ENCODE measurements at regions not wholly inside any gene's neighbourhood (a gene's known extent, or its start where the extent isn't known, plus 50 kb on each side); places are given as distances from the start of the nearest gene placed in this dataset.
"Not testable (repeated sequence)": the region's sequence is repeated elsewhere in the genome, so short reads cannot be mapped to it uniquely, and the experiment has no call there.

DNA sequence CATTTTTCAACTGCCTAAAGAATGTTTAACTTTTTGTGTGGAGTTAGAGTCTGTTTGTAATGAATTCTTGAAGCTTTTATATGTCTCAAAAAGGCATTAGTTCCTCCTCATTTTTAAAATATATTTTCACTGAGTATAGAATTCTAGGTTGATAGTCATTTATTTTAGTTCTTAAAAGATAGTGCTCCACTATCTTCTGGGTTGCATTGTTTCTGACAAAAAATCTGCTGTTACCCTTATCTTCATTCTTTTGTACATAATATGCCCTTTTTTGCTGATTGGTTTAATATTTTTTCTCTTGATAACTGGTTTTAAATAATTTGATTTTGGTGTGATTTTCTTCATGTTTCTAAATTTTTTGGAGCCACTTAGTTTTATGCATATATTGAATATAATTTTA is 754.7 kb upstream of the GYPC start:
- DNase-seq, result no peak

DNA sequence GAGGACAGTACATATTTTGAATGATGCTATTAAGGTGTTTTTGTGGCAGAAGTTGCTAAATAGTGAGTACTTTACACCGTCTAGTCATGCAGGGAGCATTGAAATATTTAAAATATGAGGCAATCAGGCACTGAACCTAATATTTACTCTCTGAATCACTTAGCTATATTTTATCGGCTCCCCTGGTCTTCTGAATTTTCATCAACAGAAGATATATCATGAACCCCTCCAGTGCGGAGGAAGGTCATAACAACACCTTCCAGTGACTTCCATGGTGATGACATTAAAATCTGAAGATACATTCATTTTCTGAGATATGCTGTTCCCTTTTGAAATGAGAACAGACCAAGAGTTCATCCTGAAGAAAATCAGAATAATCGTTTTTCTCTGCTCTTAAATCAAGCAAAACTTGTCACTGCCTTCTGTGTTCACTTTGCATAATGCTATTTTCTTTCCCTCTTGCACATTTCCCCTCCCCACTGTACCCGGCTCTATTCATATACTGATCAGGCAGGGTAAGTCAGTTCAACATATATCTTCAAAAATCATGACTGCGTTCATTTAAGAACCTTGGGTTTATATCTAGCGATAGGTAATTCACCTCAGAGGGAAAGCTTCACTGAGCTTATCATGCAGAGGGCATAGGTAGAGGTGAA is 729.9 kb upstream of the GYPC start:
- no peak for DNase-seq

DNA sequence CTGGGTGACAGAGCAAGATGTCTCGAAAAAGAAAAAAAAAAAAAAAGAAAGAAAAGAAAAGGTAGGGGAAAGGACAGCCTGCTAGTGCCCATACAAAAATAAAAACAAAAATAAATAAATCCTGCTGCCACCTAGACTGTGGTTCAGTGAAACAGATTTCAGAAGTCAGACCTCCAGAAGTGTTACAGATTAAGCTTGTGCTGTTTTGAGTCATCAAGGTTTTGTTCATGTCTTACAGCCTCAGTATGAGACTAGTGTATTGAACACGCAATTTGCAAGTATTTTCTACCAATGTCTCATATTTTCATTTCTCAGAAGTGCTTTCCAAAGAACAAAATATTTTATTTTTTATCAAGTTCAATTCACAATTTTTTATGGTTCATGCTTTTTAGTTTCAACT is 720.4 kb upstream of the GYPC start:
- DNase-seq, result no peak

DNA sequence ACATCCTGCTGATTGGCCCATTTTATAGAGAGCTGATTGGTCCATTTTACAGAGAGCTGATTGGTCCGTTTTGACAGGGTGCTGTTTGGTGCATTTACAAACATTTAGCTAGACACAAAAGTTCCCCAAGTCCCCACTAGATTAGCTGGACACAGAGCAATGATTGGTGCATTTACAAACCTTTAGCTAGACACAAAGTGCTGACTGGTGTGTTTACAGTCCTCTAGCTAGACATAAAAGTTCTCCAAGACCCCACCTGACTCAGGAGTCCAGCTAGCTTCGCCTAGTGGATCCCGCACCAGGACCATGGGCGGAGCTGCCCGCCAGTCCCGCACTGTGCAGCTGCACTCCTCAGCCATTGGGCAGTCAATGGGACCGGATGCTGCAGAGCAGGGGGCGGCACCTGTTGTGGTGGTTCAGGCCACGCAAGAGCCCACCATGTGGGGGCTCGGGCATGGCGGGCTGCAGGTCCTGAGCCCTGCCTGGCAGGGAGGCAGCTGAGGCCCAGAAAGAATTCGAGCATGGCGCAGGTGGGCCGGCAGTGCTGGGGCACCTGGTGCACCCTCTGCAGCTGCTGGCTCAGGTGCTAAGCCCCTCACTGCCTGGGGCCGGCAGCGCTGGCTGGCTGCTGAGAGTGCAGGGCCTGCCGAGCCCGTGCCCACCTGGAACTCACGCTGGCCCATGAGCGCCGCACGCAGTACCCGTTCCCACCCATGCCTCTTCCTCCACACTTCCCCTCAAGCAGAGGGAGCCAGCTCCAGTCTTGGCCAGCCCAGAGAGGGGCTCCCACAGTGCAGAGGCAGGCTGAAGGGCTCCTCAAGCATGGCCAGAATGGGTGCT is 713.2 kb upstream of the GYPC start:
- no peak for DNase-seq

DNA sequence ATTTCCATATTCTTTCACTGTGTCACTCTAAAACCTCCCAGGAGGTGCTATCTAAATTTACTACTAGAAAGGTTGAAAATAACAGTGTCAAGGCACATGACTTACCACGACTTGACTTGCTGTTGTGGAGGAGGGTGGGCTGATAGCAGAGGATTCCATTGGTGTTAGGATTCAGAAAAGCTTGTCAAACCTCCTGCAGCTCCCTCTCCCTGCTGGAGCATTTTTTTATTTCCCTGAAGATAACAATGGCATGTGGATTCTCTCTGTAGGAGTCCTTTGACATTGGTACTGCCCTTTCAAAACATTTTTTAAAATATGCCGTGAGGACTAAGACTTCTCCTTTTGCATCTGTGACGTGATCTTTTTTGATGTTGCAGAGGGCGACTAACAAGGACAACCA is 696.9 kb upstream of the GYPC start:
- no peak for DNase-seq

DNA sequence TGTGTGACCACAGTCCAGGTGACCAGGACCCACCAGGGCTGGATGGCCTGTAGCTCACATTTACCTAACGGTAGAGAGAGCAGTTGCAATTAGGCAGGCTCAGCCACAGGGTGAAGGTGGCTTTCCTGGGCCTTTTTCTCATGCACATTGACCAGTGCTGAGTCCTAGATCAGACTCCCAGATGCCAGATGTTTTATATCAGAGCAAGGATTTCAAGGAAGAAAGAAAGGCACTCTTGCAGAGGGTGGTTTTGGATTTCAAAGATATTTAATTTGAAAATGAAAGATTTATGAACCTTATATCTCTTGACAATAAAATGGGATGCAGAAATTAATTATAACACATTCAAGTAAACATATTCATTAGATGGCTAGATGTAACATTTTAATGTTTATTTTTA is 694.2 kb upstream of the GYPC start:
- DNase-seq, result no peak

DNA sequence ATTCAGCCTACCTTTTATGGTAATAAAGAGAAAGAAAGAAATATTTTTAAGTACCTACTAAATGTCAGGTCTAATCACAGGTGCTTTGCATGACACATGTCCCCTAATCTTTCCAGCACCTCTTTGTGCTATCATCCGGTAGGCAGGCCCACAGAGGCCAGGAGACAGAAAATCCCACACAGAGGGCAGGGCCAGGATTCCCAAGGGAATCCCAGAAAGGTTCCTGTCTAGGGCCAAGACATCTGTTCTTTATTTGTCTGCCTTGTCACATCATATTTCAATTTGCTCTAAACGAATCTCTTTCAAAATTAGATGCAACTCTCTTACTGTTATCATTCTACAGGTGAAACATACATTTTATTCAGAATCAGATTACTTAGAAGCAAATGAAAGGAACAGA is 676.1 kb upstream of the GYPC start:
- DNase-seq, result no peak

DNA sequence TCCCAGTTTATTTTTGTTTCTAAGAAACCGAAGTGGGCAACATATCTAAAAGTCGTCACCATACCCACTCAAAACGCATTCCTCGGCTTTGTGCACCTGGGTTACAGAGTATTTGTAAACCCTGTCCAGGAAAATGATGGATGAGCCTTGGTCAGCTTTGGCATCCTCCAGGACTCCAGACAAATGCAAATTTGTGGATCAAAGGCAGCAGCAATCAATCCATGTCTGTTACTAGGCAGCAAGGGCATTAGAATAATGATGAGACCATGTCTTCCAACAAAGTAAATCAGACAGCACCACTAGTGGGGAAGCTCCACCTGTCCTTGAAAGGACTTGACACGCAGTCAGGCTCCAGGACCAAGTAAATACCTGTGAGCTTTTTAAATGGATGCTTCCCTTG is 672.6 kb upstream of the GYPC start:
- no peak for DNase-seq

DNA sequence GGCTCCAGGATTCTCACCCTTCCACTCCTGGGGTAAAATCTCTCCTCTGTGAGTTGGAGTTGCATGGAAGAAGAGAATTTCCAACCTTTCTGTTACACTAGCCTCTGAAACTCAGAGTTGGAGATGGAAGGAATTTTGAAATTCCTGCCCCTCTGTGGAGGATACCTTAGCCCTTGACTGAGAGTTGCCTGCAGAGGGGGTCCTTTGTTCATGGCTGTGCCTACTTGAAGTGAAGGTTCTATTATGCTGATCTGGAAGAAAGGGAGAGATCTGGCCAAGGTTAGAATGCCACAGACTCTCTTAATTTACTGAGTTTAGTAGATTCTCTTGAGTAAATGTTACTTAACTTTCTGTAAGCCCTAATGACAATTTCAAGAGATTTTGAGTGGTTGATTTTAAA is 626.6 kb upstream of the GYPC start:
- no peak for DNase-seq

DNA sequence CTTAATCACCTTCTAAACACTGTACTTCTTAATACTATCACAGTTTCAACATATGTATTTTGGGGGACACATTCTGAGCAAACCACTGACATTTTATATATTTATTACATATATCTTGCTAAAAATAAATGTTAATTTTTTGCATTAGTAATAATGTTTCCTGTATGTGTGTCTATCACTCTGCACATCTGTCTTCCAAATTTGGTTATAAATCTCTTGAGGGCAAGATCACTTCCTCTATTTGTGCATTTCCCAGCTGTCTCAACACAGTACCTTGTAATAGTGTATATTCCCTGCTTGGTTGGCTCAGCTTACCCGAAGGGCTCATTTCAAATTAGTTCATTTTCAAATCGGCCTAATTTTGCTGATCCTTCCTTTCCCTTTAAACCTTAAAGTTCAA is 617.1 kb upstream of the GYPC start:
- DNase-seq, result no peak

DNA sequence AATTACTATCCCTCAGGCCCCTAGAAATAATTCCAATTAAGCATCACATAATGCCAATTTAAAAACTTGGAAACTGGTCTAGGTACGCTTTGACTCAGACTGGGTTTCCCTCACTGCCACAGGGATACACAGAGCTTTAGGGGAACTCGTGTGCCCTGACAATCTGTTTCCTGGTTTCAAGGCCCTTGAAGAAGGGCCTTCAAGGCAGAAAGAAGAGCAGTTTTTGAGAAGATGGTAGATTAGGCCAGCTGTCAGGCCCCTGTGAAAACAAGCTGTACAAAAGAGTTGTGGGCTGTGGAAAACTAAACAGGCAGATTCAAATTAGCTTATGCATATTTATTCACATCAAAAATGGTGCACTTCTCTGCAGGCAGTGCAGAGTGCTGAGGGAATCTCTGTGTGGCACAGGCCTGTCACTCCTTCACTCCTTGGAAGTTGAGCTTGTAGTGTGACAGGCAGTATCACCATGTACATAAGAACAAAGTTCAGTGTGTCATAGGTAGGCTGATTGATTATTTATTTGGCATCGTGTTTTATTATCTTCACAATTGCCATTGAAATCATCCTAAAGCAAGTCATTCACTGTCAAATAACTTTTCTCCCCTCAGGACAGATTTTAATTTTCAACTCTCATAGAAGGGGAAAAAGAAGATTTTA is 614.4 kb upstream of the GYPC start:
- DNase-seq, result no peak

DNA sequence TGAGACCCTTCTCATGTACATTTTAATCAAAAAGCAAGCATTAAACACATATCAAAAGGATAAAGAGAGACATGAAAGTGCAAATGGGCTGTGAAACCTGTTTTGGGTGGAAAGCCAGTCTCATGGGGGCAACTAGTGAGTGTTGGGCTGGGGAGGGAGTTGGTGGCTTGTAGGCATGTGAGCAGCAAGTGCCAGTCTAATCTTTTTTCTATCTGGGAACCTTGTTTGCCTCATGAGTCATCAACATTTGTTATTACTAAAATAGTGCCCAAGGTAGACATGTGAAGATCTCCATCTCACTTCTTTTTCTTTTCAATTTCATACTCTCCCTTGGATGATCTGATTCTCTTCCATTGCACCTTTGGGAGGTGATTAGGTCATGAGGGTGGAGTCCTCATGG is 613.9 kb upstream of the GYPC start:
- no peak for DNase-seq

DNA sequence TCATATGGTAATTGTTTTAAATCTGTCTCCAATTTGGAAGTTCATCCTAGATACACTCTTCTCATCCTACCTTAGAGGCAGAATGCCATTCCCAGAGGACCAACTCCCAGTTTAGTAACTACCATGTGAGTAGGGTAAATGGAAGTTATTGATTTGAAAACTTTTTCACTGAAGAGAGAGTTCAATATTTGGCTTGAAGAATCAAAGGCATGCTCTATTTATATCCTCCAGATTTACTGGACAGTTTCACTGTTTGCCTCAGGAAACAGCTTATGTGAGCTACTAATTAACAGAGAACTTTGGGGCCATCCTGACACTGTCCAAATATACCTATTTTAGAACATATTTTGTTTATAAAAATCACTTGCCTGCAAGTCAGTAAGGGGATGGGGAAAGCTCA is 607.2 kb upstream of the GYPC start:
- DNase-seq, result no peak

DNA sequence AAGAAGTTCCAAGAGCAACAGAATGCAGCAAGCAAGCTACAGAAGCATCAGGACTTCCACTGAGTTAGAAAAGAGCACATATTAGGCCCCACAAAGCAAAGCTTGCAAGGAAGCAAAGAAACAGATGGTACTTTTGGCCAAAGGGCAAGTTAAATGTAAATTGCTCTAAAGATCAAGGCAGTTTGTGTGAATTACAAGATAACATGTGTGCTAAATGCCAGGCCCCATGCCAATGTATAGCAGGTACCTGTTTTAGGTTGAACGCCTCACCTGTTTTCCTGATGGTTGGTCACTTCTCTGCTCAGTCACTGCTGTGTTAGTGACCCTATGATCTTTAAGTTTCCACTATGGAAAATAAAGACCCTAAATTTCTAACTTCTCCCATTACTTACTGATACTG is 606.5 kb upstream of the GYPC start:
- DNase-seq, result no peak

DNA sequence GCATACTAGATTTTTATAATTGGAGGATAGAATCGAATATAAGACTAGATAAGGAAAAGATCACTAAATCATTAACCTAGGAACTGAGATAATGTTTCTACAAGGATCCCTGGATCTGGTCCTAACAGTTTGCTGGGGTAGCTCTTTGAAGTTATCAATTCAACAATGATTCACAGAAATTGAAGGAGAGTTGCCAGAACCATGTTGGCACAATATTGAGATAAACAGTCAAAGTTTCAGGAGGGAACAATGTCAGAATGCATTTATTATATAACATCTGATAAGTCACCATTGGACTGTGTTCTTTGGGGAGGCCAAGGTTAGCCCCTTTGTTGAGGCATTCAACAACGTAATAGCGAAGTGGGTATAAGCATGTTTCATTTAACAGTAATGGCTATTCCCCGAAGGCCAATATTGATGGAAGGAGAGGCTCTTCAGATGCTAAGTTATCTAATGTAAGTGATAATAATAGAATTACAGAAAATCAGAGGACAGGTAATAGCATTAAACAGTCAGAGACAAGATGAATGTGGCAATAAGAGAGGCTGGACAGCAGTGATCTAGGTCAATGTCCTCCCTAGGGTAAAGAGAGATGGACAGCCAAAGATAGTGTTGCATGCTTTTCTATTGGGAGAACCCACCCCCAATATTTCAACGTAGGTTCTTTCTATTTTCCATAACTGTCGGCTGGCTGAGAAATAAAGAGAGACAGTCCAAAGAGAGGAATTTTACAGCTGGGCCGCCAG is 604.8 kb upstream of the GYPC start:
- no peak for DNase-seq

DNA sequence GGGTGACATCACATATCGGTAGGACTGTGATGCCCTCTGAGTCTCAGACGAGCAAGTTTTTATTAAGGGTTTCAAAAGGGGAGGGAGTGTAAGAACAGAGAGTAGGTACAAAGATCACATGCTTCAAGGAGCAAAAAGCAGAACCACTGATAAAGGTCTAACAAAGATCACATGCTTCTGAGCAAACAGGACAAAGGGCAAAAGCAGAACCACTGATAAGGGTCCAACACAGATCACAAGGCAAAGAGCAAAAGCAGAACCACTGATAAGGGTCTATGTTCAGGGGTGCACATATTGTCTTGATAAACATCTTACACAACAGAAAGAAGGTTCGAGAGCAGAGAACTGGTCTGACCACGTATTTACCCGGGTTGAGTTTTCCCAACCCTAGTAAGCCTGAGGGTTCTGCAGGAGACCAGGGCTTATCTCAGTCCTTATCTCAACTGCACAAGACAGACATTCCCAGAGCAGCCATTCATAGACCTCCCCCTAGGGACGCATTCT is 604.2 kb upstream of the GYPC start:
- DNase-seq, result not testable (repeated sequence)

DNA sequence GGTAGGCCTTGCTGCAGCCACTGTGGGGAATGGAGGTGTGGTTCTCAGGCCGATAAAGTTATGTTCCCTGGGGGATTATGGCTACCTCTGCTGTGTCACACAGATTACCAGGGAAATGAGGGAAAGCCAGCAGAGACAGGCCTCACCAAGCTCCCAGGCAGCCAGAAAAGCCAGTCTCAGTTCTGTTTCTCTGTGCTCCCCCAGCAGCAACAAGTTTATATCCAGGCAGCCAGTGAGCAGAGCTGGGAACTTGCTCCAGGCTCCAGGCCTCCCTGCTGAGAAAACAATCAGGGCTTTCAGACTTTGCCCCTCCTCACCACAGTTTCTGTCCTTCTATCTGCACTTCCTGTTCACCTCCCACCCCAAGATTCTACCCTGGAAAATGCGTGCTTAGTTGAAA is 596.6 kb upstream of the GYPC start:
- no peak for DNase-seq

DNA sequence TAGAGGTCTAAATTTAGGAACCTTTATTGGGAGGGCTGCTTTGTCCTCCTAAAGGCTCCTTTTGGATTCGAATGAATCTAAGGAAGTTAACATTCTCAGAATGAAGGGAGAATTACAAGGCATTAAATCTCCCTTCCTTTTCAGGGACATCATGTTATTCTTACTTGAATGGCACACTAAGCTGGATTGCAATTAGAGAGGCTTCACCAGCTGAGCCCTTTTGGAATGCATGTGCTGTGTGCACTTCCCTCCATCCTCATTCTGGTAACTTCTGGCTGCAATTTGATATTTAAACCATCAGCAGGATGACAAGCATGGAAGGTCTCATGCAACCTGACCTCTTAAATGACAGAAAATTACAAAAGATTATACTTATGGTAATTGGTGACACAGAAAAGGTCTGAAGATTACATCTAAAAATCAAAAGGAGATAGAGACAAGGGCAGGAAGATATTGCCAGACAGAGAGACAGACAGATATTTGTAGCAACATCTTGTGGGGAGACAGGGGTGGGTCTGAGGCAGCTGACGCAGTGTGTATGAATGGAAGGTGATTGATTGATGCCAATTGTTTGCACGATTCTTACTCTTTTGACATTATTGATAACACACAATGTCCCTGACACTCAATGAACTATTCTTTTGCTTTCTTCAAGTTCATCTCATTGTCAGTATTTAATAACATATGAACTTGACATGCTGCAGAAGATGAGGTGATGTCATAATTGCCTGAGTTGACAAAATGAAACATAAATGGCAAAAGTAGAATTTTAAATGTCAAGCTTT is 570.8 kb upstream of the GYPC start:
- no peak for DNase-seq

DNA sequence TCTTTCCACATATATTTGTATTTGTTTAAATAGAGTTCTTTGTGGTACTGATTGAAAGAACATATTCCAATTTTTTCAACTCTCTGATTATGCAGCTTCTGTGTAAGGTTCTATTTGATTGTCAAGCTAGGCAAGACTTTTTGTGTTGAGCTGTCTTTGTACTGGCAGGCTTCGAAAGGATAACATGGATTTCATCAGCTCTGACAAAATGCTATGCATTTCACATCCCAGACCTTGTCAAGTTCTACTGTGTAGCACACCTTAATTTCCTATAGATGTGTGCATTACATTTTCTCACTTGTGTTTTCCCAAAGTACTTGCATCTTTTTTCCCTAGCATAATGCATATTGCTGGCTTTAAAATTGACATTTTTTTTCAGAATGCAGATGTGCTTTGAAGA is 555.0 kb upstream of the GYPC start:
- no peak for DNase-seq

DNA sequence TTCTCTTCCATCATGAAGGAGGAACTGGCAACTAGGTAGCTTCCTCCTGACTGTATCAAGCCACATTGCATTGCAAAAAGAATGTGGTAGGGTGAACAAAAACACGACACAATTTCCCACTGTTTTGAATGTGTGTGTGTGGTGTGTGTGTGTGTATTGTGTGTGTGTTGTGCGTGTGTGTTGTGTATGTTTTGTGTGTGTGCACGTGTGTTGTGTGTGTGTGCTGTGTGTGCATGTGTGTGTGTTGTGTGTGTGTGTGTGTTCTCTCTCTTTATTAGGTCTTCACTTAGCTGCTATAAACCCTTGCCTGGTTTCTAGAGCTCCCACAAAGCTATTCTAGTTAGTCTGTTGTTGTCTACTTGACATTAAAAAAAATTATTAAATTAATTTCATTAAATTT is 550.0 kb upstream of the GYPC start:
- DNase-seq, result no peak

DNA sequence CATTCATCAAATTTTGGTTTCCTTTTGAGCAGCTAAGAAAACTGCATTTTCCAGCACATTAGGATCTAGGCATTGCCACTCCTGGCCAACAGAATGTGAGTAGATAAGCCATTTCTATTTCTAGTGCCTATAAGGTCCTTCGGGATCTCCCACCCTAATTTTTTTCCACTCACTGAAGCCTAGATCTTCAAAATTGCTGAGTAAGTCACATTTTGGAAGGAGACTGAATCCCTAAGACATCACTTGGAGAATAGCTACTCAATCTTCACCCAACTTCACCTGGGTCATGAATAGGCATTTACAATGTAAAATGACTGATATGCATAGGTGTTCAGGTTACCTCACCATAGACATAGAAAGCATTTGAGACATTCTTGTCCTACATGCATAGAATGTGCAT is 548.1 kb upstream of the GYPC start:
- DNase-seq, result no peak

DNA sequence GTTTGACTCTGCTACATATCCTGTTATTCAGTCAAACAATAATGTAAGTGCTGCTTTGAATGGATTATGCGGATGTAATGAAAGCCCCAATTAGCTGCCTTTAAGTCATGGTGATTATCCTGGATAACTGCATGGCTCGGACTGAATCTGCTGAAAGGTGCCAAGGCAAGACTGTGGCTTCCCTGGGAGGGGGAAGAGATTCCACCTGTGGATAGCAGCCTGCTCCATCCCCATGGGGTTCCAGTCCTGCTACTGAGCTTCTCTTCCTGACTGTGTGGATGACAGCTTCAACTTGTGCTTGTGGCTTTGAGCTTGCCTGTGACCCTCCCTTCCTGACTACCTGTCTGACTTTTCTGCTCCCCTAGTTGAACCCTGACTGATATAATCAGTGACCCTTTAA is 540.0 kb upstream of the GYPC start:
- DNase-seq, result no peak

DNA sequence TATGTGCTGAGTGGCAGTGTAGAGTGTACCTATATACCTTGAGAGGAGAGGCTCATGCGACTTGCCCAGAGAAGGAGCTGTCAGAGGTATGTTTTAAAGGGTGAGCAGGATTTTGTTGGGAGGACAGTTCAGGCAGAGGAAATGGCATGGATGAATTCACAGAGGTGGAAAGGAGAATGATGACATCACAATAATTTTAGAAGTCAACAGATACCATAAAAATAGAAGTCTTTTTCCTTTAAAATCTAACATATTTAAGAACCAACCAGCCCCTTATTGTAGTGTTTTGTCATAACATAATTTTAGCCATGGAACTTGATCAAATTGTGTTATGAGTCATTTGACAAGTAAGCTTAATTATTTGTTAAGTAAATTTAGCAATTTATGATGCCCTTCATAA is 538.1 kb upstream of the GYPC start:
- no peak for DNase-seq

All from SHP77 treated with DMSO at 0.1 percent for 48 hours (cell line).